Stimulated activated naive B cell treated with anti-CD40 and anti-IgM and Interleukin-4, amounts not matched to agents 10 μg/mL and 1 μg/mL and 100 μg/mL, for 72 hours (primary cell): ENCODE measurements at regions not wholly inside any gene's neighbourhood (a gene's known extent, or its start where the extent isn't known, plus 50 kb on each side); places are given as distances from the start of the nearest gene placed in this dataset.
"Not testable (repeated sequence)": the region's sequence is repeated elsewhere in the genome, so short reads cannot be mapped to it uniquely, and the experiment has no call there.

Experiments used
- ATAC-seq, 2 donors: fragments of 150-1000 bp; cut with Tn5 transposase; replicated peaks; 2 replicates each; pipeline ENCODE4 v1.10.0; 2021; ENCODE audit warnings: moderate library complexity in 1 of 2
- DNase-seq: peaks from one replicate; pipeline ENCODE4 v3.0.0; 2021
- H3K27ac Mint-ChIP-seq: one replicate; pipeline ENCODE4 v1.8.0; 2022; ENCODE audit warnings: mild to moderate bottlenecking, mixed read lengths
- H3K27me3 Mint-ChIP-seq, 2 donors: one replicate each; pipeline ENCODE4 v1.8.0; 2022; ENCODE audit warnings: mixed read lengths in 2 of 2
- H3K36me3 Mint-ChIP-seq, 2 donors: one replicate each; pipeline ENCODE4 v1.8.0; 2022; ENCODE audit warnings: mixed read lengths in 2 of 2, mild to moderate bottlenecking in 1 of 2
- H3K4me1 Mint-ChIP-seq, 2 donors: one replicate each; pipeline ENCODE4 v1.8.0; 2022; ENCODE audit warnings: mixed read lengths in 2 of 2, mild to moderate bottlenecking in 1 of 2
- H3K4me3 Mint-ChIP-seq, 2 donors: one replicate each; pipeline ENCODE4 v1.8.0; 2022; ENCODE audit warnings: mild to moderate bottlenecking in 2 of 2, mixed read lengths in 2 of 2, moderate library complexity in 1 of 2
- H3K9me3 Mint-ChIP-seq, 2 donors: one replicate each; pipeline ENCODE4 v1.8.0; 2022; ENCODE audit warnings: mixed read lengths in 2 of 2, mild to moderate bottlenecking in 1 of 2

- no peaks in the 10 kb centered on the region for H3K4me1 Mint-ChIP-seq
- ATAC-seq (no peak), DNase-seq (no peak)
- H3K4me3 Mint-ChIP-seq = no peak overlapping the region
- H3K36me3 Mint-ChIP-seq = no peaks in the 10 kb centered on the region
- H3K9me3 Mint-ChIP-seq = no peaks in the 10 kb centered on the region
- peaks cover 4 to 5% of the 10 kb centered on the region in 2 donors for H3K27me3 Mint-ChIP-seq
- H3K27ac Mint-ChIP-seq = no peak overlapping the region
Observed at GRCh38 chr13:31385540-31385939, 185.8 kb downstream of the B3GLCT start.

GRCh38 chr13:31394506-31394905, 194.7 kb downstream of the B3GLCT start:
- H3K4me3 Mint-ChIP-seq = no peak overlapping the region
- no peaks in the 10 kb centered on the region for H3K4me1 Mint-ChIP-seq
- no peaks in the 10 kb centered on the region for H3K27me3 Mint-ChIP-seq
- no peaks in the 10 kb centered on the region for H3K36me3 Mint-ChIP-seq
- peaks cover 0 to 7% of the 10 kb centered on the region in 2 donors for H3K9me3 Mint-ChIP-seq
- ATAC-seq (no peak), DNase-seq (no peak)
- H3K27ac Mint-ChIP-seq = no peak overlapping the region

GRCh38 chr13:31395090-31395489, 195.3 kb downstream of the B3GLCT start:
- DNase-seq (no peak), ATAC-seq (no peak)
- no peak overlapping the region for H3K4me3 Mint-ChIP-seq
- H3K36me3 Mint-ChIP-seq = peaks cover 0 to 3% of the 10 kb centered on the region in 2 donors
- H3K27ac Mint-ChIP-seq = no peak overlapping the region
- H3K9me3 Mint-ChIP-seq = peaks cover 5 to 10% of the 10 kb centered on the region in 2 donors
- no peaks in the 10 kb centered on the region for H3K27me3 Mint-ChIP-seq
- H3K4me1 Mint-ChIP-seq = no peaks in the 10 kb centered on the region

GRCh38 chr13:31399690-31400089, 199.9 kb downstream of the B3GLCT start:
- peaks cover 0 to 3% of the 10 kb centered on the region in 2 donors for H3K36me3 Mint-ChIP-seq
- H3K4me1 Mint-ChIP-seq = no peaks in the 10 kb centered on the region
- no peak for DNase-seq
- H3K9me3 Mint-ChIP-seq = peaks cover 14 to 17% of the 10 kb centered on the region in 2 donors
- no peak overlapping the region for H3K27ac Mint-ChIP-seq
- ATAC-seq = no peak
- no peaks in the 10 kb centered on the region for H3K27me3 Mint-ChIP-seq
- H3K4me3 Mint-ChIP-seq = no peak overlapping the region

GRCh38 chr13:31403711-31404110, 203.9 kb downstream of the B3GLCT start:
- not testable (repeated sequence) for H3K27ac Mint-ChIP-seq, DNase-seq, H3K4me1 Mint-ChIP-seq, H3K27me3 Mint-ChIP-seq, H3K36me3 Mint-ChIP-seq, ATAC-seq, H3K4me3 Mint-ChIP-seq
- peaks cover 10 to 14% of the 10 kb centered on the region in 2 donors for H3K9me3 Mint-ChIP-seq

- DNase-seq (no peak), ATAC-seq (no peak)
- Mint-ChIP-seq H3K27ac (no peak overlapping the region), H3K36me3 (no peaks in the 10 kb centered on the region), H3K4me1 (no peaks in the 10 kb centered on the region), H3K4me3 (no peak overlapping the region), H3K27me3 (peaks cover 0 to 5% of the 10 kb centered on the region in 2 donors), H3K9me3 (no peaks in the 10 kb centered on the region)
Observed at GRCh38 chr13:31408927-31409326, 209.2 kb downstream of the B3GLCT start.

GRCh38 chr13:31409678-31410356, 210.0 kb downstream of the B3GLCT start:
- no peaks in the 10 kb centered on the region for H3K36me3 Mint-ChIP-seq
- H3K9me3 Mint-ChIP-seq = no peaks in the 10 kb centered on the region
- H3K4me1 Mint-ChIP-seq = no peaks in the 10 kb centered on the region
- no peak overlapping the region for H3K27ac Mint-ChIP-seq
- H3K4me3 Mint-ChIP-seq = no peak overlapping the region
- H3K27me3 Mint-ChIP-seq = peaks cover 0 to 5% of the 10 kb centered on the region in 2 donors
- ATAC-seq (peak; percentile 50 to 53), DNase-seq (no peak)

GRCh38 chr13:31413516-31413915, 213.7 kb downstream of the B3GLCT start:
- no peak overlapping the region for H3K4me3 Mint-ChIP-seq
- no peak for DNase-seq
- H3K9me3 Mint-ChIP-seq = no peaks in the 10 kb centered on the region
- no peaks in the 10 kb centered on the region for H3K4me1 Mint-ChIP-seq
- no peak for ATAC-seq
- H3K27ac Mint-ChIP-seq = no peak overlapping the region
- peaks cover 0 to 4% of the 10 kb centered on the region in 2 donors for H3K27me3 Mint-ChIP-seq
- H3K36me3 Mint-ChIP-seq = no peaks in the 10 kb centered on the region

GRCh38 chr13:31416066-31416465, 216.3 kb downstream of the B3GLCT start:
- no peak for DNase-seq
- H3K4me1 Mint-ChIP-seq = no peaks in the 10 kb centered on the region
- no peak overlapping the region for H3K27ac Mint-ChIP-seq
- no peak overlapping the region for H3K4me3 Mint-ChIP-seq
- peaks cover 6 to 8% of the 10 kb centered on the region in 2 donors for H3K27me3 Mint-ChIP-seq
- no peaks in the 10 kb centered on the region for H3K36me3 Mint-ChIP-seq
- H3K9me3 Mint-ChIP-seq = no peaks in the 10 kb centered on the region
- no peak for ATAC-seq

- Mint-ChIP-seq H3K27ac (no peak overlapping the region), H3K9me3 (no peaks in the 10 kb centered on the region), H3K27me3 (peaks cover 11 to 16% of the 10 kb centered on the region in 2 donors), H3K4me3 (no peak overlapping the region), H3K36me3 (no peaks in the 10 kb centered on the region), H3K4me1 (no peaks in the 10 kb centered on the region)
- no peak for DNase-seq
- no peak for ATAC-seq
Observed at GRCh38 chr13:31418186-31418585, 218.4 kb downstream of the B3GLCT start.

- Mint-ChIP-seq H3K4me3 (no peak overlapping the region), H3K4me1 (peaks cover 0 to 3% of the 10 kb centered on the region in 2 donors), H3K9me3 (no peaks in the 10 kb centered on the region), H3K27me3 (peaks cover 11 to 12% of the 10 kb centered on the region in 2 donors), H3K27ac (no peak overlapping the region), H3K36me3 (no peaks in the 10 kb centered on the region)
- ATAC-seq (no peak), DNase-seq (no peak)
Observed at GRCh38 chr13:31421756-31422155, 222.0 kb downstream of the B3GLCT start.

GRCh38 chr13:31424130-31424729, 224.5 kb downstream of the B3GLCT start:
- Mint-ChIP-seq H3K4me1 (peaks cover 0 to 3% of the 10 kb centered on the region in 2 donors), H3K27me3 (peaks cover 5 to 8% of the 10 kb centered on the region in 2 donors), H3K27ac (no peak overlapping the region), H3K4me3 (no peak overlapping the region), H3K9me3 (no peaks in the 10 kb centered on the region), H3K36me3 (no peaks in the 10 kb centered on the region)
- DNase-seq (peak; percentile 50), ATAC-seq (peak; percentile 91 to 96)

GRCh38 chr13:31426395-31426794, 226.6 kb downstream of the B3GLCT start:
- H3K27me3 Mint-ChIP-seq = peaks cover 5 to 8% of the 10 kb centered on the region in 2 donors
- H3K36me3 Mint-ChIP-seq = no peaks in the 10 kb centered on the region
- H3K9me3 Mint-ChIP-seq = no peaks in the 10 kb centered on the region
- no peak for DNase-seq
- no peak for ATAC-seq
- H3K4me1 Mint-ChIP-seq = peaks cover 0 to 3% of the 10 kb centered on the region in 2 donors
- H3K4me3 Mint-ChIP-seq = no peak overlapping the region
- H3K27ac Mint-ChIP-seq = no peak overlapping the region

- Mint-ChIP-seq H3K4me3 (no peak overlapping the region), H3K27ac (no peak overlapping the region), H3K9me3 (no peaks in the 10 kb centered on the region), H3K4me1 (peaks cover 0 to 3% of the 10 kb centered on the region in 2 donors), H3K27me3 (peaks cover 1 to 3% of the 10 kb centered on the region in 2 donors), H3K36me3 (no peaks in the 10 kb centered on the region)
- ATAC-seq = no peak
- no peak for DNase-seq
Observed at GRCh38 chr13:31427151-31428100, 227.7 kb downstream of the B3GLCT start.
